Natural killer cell (primary cell): ENCODE measurements at regions not wholly inside any gene's neighbourhood (a gene's known extent, or its start where the extent isn't known, plus 50 kb on each side); places are given as distances from the start of the nearest gene placed in this dataset.

ENCODE experiments used
- ATAC-seq, 3 donors: fragments of 150-1000 bp in 2 of 3; fragments of 200-7000 bp in 1 of 3; cut with Tn5 transposase; 1 replicate in 1 of 3; 2 replicates in 2 of 3; pipeline ENCODE4 v1.10.0; 2021; ENCODE audit warnings: mild to moderate bottlenecking in 2 of 3, moderate library complexity in 2 of 3
- DNase-seq, 2 donors: peaks; one replicate each; pipeline versions ENCODE4 v3.0.0 to v3.0.0-alpha.2; 2013 to 2021; ENCODE audit warnings: mixed read lengths in 1 of 2
- H3K27ac ChIP-seq: one replicate; pipeline ENCODE4 v1.5.1; 2013; ENCODE audit warnings: mild to moderate bottlenecking, low read length
- H3K27me3 ChIP-seq: one replicate; pipeline ENCODE4 v1.6.1; 2013; ENCODE audit warnings: low read length; ENCODE audit not compliant: control insufficient read depth, insufficient read depth
- H3K36me3 ChIP-seq: one replicate; pipeline ENCODE4 v1.6.1; 2013; ENCODE audit warnings: low read length; ENCODE audit not compliant: control insufficient read depth, insufficient read depth
- H3K4me1 ChIP-seq: one replicate; pipeline ENCODE4 v1.6.1; 2013; ENCODE audit warnings: low read length; ENCODE audit not compliant: control insufficient read depth, insufficient read depth
- H3K4me3 ChIP-seq: one replicate; pipeline ENCODE4 v1.5.1; 2013; ENCODE audit warnings: low read length
- H3K9me3 ChIP-seq: one replicate; pipeline ENCODE4 v1.6.1; 2013; ENCODE audit warnings: low read length; ENCODE audit not compliant: control insufficient read depth, insufficient read depth
- H3K27ac Mint-ChIP-seq, 2 donors: one replicate each; pipeline ENCODE4 v1.8.0; 2022; ENCODE audit warnings: mild to moderate bottlenecking in 2 of 2, mixed read lengths in 2 of 2, moderate library complexity in 1 of 2
- H3K27me3 Mint-ChIP-seq, 2 donors: one replicate each; pipeline ENCODE4 v1.8.0; 2022; ENCODE audit warnings: low read depth in 2 of 2, mixed read lengths in 2 of 2
- H3K36me3 Mint-ChIP-seq: one replicate; pipeline ENCODE4 v1.8.0; 2022; ENCODE audit warnings: mixed read lengths
- H3K4me1 Mint-ChIP-seq, 2 donors: one replicate each; pipeline ENCODE4 v1.8.0; 2022; ENCODE audit warnings: mixed read lengths in 2 of 2
- H3K4me3 Mint-ChIP-seq: one replicate; pipeline ENCODE4 v1.8.0; 2022; ENCODE audit warnings: mild to moderate bottlenecking, moderate library complexity, mixed read lengths
- H3K9me3 Mint-ChIP-seq, 2 donors: one replicate each; pipeline ENCODE4 v1.8.0; 2022; ENCODE audit warnings: mixed read lengths in 2 of 2
- CTCF ChIP-seq: fragments of 200-600 bp; IDR thresholded peaks from one replicate; pipeline ENCODE4 v1.8.0; 2022; ENCODE audit warnings: antibody characterized with exemption
- WGBS: methylation state at CpG from one replicate; pipeline ENCODE4 v1.1.7; 2013; ENCODE audit warnings: missing lambda C conversion rate; ENCODE audit not compliant: insufficient coverage; 5-methylcytosine and 5-hydroxymethylcytosine counted together
- intact Hi-C: fragments of 100-400 bp; cut with micrococcal nuclease; formaldehyde crosslinking; loops from one replicate; pipeline ENCODE4 v1.14.2; 2022

GRCh38 chr1:81377406-81377805, 423.3 kb upstream of the ADGRL2 start:
- ATAC-seq = no peak
- no peaks in the 10 kb centered on the region for H3K4me1 ChIP-seq
- Mint-ChIP-seq H3K9me3 (peaks cover 11 to 19% of the 10 kb centered on the region in 2 donors), H3K27me3 (no peaks in the 10 kb centered on the region), H3K36me3 (no peaks in the 10 kb centered on the region), H3K4me1 (no peaks in the 10 kb centered on the region), H3K4me3 (no peak overlapping the region), H3K27ac (no peak overlapping the region)
- no peak overlapping the region for H3K4me3 ChIP-seq
- 79% methylated on average over 3 of the region's 3 CpGs for WGBS
- H3K36me3 ChIP-seq = no peaks in the 10 kb centered on the region
- DNase-seq = no peak
- TF ChIP-seq CTCF = no peak
- H3K27me3 ChIP-seq = no peaks in the 10 kb centered on the region
- intact Hi-C loops = no loop called here
- H3K27ac ChIP-seq = no peak overlapping the region
- H3K9me3 ChIP-seq = peaks cover 5% of the 10 kb centered on the region

- DNase-seq = no peak
- WGBS = 83% methylated on average over 5 of the region's 5 CpGs
- Mint-ChIP-seq H3K9me3 (peaks cover 11 to 17% of the 10 kb centered on the region in 2 donors), H3K27ac (no peak overlapping the region), H3K4me3 (no peak overlapping the region), H3K36me3 (no peaks in the 10 kb centered on the region), H3K4me1 (no peaks in the 10 kb centered on the region), H3K27me3 (no peaks in the 10 kb centered on the region)
- intact Hi-C loops = no loop called here
- H3K27me3 ChIP-seq = no peaks in the 10 kb centered on the region
- no peak overlapping the region for H3K4me3 ChIP-seq
- no peak for TF ChIP-seq CTCF
- no peaks in the 10 kb centered on the region for H3K36me3 ChIP-seq
- H3K9me3 ChIP-seq = peaks cover 5% of the 10 kb centered on the region
- ATAC-seq = no peak
- H3K4me1 ChIP-seq = no peaks in the 10 kb centered on the region
- no peak overlapping the region for H3K27ac ChIP-seq
Observed at GRCh38 chr1:81375884-81376548, 424.7 kb upstream of the ADGRL2 start.

GRCh38 chr1:81374481-81374880, 426.3 kb upstream of the ADGRL2 start:
- H3K4me3 Mint-ChIP-seq = no peak overlapping the region
- H3K27me3 Mint-ChIP-seq = no peaks in the 10 kb centered on the region
- no peak overlapping the region for H3K27ac Mint-ChIP-seq
- no peak for TF ChIP-seq CTCF
- WGBS = 92% methylated on average over 5 of the region's 5 CpGs
- peaks cover 11% of the 10 kb centered on the region in 2 donors for H3K9me3 Mint-ChIP-seq
- DNase-seq (no peak), ATAC-seq (no peak)
- Histone ChIP-seq H3K36me3 (no peaks in the 10 kb centered on the region), H3K9me3 (peaks cover 5% of the 10 kb centered on the region), H3K4me3 (no peak overlapping the region), H3K27me3 (no peaks in the 10 kb centered on the region), H3K27ac (no peak overlapping the region), H3K4me1 (no peaks in the 10 kb centered on the region)
- no peaks in the 10 kb centered on the region for H3K36me3 Mint-ChIP-seq
- H3K4me1 Mint-ChIP-seq = no peaks in the 10 kb centered on the region
- intact Hi-C loops = no loop called here

- no peaks in the 10 kb centered on the region for H3K27me3 ChIP-seq
Observed at GRCh38 chr1:81371864-81372263, 428.9 kb upstream of the ADGRL2 start.

More at GRCh38 chr1:81371864-81372263, 428.9 kb upstream of the ADGRL2 start:
- H3K27ac ChIP-seq = no peak overlapping the region
- H3K27me3 Mint-ChIP-seq = no peaks in the 10 kb centered on the region
- peaks cover 2% of the 10 kb centered on the region for H3K9me3 ChIP-seq
- no peak overlapping the region for H3K4me3 ChIP-seq
- no peaks in the 10 kb centered on the region for H3K36me3 Mint-ChIP-seq
- TF ChIP-seq CTCF = no peak
- WGBS = 75% methylated on average over 2 of the region's 3 CpGs
- DNase-seq (no peak), ATAC-seq (no peak)
- intact Hi-C loops = no loop called here
- H3K36me3 ChIP-seq = no peaks in the 10 kb centered on the region
- H3K4me1 ChIP-seq = no peaks in the 10 kb centered on the region
- H3K4me1 Mint-ChIP-seq = no peaks in the 10 kb centered on the region
- H3K4me3 Mint-ChIP-seq = no peak overlapping the region
- no peak overlapping the region for H3K27ac Mint-ChIP-seq
- H3K9me3 Mint-ChIP-seq = peaks cover 16 to 22% of the 10 kb centered on the region in 2 donors
